NCI-H345 (cell line): ENCODE measurements at regions not wholly inside any gene's neighbourhood (a gene's known extent, or its start where the extent isn't known, plus 50 kb on each side); places are given as distances from the start of the nearest gene placed in this dataset.
A peak's percentile ranks its signal among the peaks of the same experiment; 100 is the strongest.

ENCODE experiments used
- DNase-seq: peaks from one replicate; lab custom pipeline; 2025; lab: John Stamatoyannopoulos, UW

- no peak for DNase-seq
Measured at GRCh38 chr4:130183096-130183495, 1087.1 kb downstream of the C4orf33 start.

- no peak for DNase-seq
Measured at GRCh38 chr4:130183766-130184165, 1087.8 kb downstream of the C4orf33 start.

- no peak for DNase-seq
Measured at GRCh38 chr4:130185123-130185522, 1089.2 kb downstream of the C4orf33 start.

- no peak for DNase-seq
Measured at GRCh38 chr4:130186931-130187330, 1091.0 kb downstream of the C4orf33 start.

- no peak for DNase-seq
Measured at GRCh38 chr4:130187587-130187986, 1091.6 kb downstream of the C4orf33 start.

- DNase-seq: no peak
Measured at GRCh38 chr4:130192787-130193186, 1096.8 kb downstream of the C4orf33 start.

GRCh38 chr4:130197946-130198345 lies 1102.0 kb downstream of the C4orf33 start:
- no peak for DNase-seq

- DNase-seq: no peak
Measured at GRCh38 chr4:130203571-130203970, 1107.6 kb downstream of the C4orf33 start.

- peak; percentile 60 for DNase-seq
Measured at GRCh38 chr4:130210864-130211263, 1114.9 kb downstream of the C4orf33 start.

- no peak for DNase-seq
Measured at GRCh38 chr4:130214268-130214667, 1118.3 kb downstream of the C4orf33 start.

GRCh38 chr4:130233377-130234047 lies 1137.6 kb downstream of the C4orf33 start:
- DNase-seq: no peak

GRCh38 chr4:130238121-130238520 lies 1142.2 kb downstream of the C4orf33 start:
- DNase-seq: no peak

- no peak for DNase-seq
Measured at GRCh38 chr4:130249002-130249401, 1153.0 kb downstream of the C4orf33 start.

GRCh38 chr4:130257271-130257670 lies 1161.3 kb downstream of the C4orf33 start:
- no peak for DNase-seq

- no peak for DNase-seq
Measured at GRCh38 chr4:130266814-130267213, 1170.9 kb downstream of the C4orf33 start.

GRCh38 chr4:130288576-130288975 lies 1192.6 kb downstream of the C4orf33 start:
- DNase-seq: no peak

- DNase-seq: no peak
Measured at GRCh38 chr4:130293692-130294091, 1197.7 kb downstream of the C4orf33 start.

GRCh38 chr4:130296448-130296847 lies 1200.5 kb downstream of the C4orf33 start:
- no peak for DNase-seq

- no peak for DNase-seq
Measured at GRCh38 chr4:130306566-130306965, 1210.6 kb downstream of the C4orf33 start.

GRCh38 chr4:130309221-130309620 lies 1213.3 kb downstream of the C4orf33 start:
- no peak for DNase-seq

- no peak for DNase-seq
Measured at GRCh38 chr4:130322439-130322838, 1226.5 kb downstream of the C4orf33 start.

GRCh38 chr4:130329036-130329435 lies 1233.1 kb downstream of the C4orf33 start:
- DNase-seq: no peak

GRCh38 chr4:130333241-130333759 lies 1237.3 kb downstream of the C4orf33 start:
- DNase-seq: no peak
